AG08396 (cell line): ENCODE measurements at regions not wholly inside any gene's neighbourhood (a gene's known extent, or its start where the extent isn't known, plus 50 kb on each side); places are given as distances from the start of the nearest gene placed in this dataset.
"Not testable (repeated sequence)": the region's sequence is repeated elsewhere in the genome, so short reads cannot be mapped to it uniquely, and the experiment has no call there.

Experiments
- DNase-seq: peaks from one replicate; pipeline ENCODE4 v3.0.0; 2012; ENCODE audit warnings: low spot score, mixed read lengths

- peak; percentile 12 for DNase-seq
These were observed 534.1 kb downstream of the GRIN2A start for GRCh38 chr16:9647981-9648701.

GRCh38 chr16:9650284-9650683, 531.9 kb downstream of the GRIN2A start:
- no peak for DNase-seq

- DNase-seq: no peak
These were observed 527.2 kb downstream of the GRIN2A start for GRCh38 chr16:9655051-9655450.

GRCh38 chr16:9657641-9658040, 524.6 kb downstream of the GRIN2A start:
- no peak for DNase-seq

DNA sequence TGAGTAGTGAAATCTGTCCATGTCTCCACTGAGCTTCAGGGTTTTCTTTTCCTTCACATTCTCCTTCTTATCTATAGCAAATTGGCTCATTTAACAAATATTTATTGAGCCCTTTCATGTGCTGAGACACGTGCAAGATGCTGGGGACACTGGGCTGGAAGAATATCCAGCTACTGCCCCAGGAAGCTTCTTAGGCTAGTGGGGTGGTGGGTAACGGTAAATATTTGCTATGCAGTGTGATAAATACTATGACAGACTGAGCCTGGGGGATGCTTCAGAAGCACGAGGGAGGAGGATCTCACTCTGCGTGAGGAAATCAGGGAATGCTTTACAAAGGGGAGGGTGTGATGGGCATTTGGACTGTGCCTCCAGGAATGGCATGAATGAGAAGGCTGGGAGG, 524.1 kb downstream of the GRIN2A start:
- no peak for DNase-seq

- no peak for DNase-seq
These were observed 523.6 kb downstream of the GRIN2A start for GRCh38 chr16:9658586-9658985.

GRCh38 chr16:9660898-9661297, 521.3 kb downstream of the GRIN2A start:
- no peak for DNase-seq

DNA sequence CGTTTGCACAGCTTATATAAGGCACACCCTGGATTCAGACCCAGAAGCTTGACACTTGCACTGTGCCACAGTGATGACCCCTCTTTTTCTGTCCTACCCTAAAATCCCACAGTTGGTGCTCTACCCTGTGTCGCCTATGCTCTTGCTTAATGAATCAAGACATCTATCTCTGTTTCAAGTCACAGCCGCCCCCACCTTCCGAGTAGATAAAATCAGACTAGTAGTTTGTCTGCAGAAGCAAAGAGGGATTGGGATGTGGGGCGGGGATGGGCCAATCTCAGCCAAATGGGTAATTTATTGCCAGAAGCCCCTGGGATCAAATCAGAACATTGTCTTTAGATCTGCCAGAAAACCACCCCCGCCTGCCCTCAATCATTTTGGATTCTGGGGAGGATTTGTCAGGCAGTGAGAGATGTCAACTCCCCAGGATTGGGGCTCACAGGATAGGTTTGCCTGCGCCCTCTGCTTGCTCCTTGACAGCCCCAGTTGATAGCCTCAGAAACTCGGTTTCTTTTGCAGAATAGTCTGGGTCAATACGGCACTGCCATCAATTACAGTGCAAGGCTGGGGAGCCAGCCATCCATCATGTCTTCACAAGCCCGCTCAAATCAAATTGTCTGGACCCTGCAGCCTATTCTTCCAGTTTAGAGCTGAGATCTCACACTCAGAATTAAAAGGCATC, 520.8 kb downstream of the GRIN2A start:
- DNase-seq: no peak

DNA sequence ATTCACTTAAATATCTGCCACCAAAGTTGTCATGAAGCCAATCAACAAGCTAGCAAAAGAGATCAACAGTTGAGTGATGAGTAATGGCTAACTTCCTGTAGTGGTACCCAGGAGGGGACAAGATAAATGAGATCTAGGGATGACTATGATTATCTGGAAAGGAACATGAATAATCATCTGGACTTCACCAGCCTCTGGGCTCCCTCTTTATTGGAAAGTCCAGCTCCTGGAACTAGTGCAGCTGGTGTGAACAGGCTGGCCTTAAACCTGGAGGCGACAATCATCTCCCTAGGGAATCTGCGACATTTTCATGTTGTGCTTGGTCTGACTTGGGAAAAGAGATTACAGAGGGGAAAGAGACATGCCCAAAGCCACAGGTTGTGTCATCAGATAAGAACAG, 518.6 kb downstream of the GRIN2A start:
- DNase-seq: no peak

DNA sequence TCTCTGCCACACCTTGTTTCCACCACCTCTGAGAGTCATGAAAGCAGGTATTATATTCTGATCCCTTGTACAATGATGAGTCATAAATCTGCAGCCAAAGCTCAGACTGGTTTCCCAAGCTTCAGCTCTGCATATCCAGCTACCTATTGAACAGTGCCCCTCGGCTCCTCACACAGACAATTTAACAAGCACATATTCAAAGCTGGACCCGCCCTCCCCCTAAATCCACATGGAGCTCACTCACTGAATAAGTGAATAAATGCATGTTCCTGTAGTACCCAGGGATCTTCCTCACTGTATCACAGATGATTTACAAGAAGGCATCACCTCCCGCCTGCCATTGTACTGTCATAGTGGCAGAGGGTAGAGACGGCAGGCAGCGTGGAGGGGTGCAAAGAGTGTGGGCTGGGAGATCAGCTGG, 516.4 kb downstream of the GRIN2A start:
- no peak for DNase-seq

GRCh38 chr16:9666834-9667480, 515.3 kb downstream of the GRIN2A start:
- no peak for DNase-seq

GRCh38 chr16:9670033-9670432, 512.2 kb downstream of the GRIN2A start:
- DNase-seq: no peak

DNA sequence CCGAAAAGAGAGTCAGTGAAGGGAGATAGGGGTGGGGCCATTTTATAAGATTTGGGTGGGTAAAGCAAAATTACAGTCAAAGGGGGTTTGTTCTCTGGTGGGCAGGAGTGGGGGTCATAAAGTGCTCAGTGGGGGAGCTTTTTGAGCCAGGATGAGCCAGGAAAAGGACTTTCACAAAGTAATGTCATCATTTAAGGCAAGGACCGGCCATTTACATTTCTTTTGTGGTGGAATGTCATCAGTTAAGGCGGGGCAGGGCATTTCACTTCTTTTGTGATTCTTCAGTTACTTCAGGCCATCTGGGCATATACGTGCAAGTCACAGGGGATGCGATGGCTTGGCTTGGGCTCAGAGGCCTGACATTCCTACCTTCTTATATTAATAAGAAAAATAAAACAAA, 511.6 kb downstream of the GRIN2A start:
- not testable (repeated sequence) for DNase-seq

DNA sequence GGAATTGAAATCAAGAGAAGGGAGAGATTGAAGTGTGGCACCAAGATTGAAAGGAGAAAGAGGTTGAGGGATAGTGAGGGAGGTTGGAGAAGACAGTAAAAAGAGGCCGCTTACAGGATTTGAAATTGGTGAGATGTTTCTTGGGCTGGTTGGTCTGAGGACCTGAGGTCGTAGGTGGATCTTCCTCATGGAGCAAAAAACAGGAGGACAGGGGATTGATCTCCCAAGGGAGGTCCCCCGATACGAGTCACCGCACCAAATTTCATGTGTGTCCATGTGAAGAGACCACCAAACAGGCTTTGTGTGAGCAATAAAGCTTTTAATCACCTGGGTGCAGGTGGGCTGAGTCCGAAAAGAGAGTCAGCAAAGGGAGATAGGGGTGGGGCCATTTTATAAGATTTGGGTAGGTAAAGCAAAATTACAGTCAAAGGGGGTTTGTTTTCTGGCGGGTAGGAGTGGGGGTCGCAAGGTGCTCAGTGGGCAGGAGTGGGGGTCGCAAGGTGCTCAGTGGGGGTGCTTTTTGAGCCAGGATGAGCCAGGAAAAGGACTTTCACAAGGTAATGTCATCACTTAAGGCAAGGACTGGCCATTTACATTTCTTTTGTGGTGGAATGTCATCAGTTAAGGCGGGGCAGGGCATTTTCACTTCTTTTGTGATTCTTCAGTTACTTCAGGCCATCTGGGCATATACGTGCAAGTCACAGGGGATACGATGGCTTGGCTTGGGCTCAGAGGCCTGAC, 505.5 kb downstream of the GRIN2A start:
- not testable (repeated sequence) for DNase-seq

DNA sequence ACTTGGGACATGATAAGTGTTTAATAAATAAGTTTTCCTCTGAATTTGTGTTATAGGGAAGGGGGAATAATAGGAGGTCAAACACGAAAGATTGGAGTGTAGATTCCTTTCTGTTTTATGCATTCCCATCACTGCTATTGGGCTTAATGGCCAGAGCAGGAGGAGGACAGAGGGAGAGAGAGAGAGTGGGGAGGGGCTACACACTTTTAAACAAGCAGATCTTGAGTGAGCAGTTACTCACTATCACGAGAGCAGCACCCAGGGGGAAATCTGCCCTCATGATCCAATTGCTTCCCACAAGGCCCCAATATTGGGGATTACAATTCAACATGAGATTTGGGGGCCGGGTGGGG, 505.0 kb downstream of the GRIN2A start:
- DNase-seq: no peak

DNA sequence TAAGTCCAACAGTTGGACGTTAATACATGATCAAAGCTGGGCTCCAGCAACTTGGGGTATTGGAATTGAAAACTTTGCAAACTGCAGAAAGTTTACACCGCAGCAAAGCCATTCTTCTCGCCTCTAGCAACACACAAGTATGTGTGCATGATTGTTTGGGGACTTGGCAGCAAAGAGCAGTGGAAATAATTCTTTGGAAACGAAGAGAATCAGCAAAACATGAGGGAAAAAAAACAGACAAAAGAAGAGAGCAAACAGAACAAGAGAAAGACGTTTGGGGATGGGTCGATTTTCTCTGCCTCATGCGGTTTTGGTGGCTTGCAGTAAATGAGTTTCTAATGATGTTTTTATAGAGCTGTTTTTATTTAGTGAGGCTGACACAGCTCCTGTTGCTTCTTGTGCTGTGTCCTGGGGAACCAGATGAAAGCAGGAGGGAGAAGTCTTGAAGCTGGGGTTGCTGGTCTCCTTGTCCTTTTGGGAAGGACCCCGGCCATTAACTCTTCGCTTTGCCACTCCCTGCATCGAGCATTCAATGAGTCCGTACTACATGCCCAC, 502.9 kb downstream of the GRIN2A start:
- no peak for DNase-seq

DNA sequence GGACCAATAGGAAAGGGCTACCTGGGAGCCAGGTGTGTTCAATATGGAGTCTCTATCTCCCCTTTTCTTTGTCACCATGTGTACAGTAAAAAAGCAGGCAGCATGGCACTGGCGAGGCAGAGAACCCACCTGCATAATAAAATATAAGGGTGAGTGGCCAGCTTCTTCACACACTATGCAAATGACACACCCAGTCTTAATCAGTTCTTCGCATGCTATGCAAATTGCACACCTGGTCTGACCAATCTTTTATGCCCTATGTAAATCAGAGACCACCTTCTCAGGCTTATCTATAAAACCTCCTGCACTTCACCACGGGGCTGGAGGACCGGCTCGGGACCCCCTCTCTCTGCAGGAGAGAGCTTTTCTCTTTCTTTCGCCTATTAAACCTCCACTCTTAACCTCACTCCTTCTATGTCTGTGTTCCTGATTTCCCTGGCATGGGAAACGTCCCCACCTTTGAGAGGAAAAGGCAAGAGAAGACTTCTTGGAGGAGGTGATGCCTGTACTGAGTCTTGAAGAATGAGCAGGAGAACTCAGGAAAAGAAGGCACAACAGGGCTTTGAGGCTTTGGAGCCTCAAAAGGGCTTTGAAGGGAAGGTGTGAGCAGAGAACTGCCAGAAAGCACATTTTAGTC, 502.1 kb downstream of the GRIN2A start:
- no peak for DNase-seq

- DNase-seq: no peak
These were observed 501.3 kb downstream of the GRIN2A start for GRCh38 chr16:9680968-9681367.

GRCh38 chr16:9681508-9681907, 500.7 kb downstream of the GRIN2A start:
- no peak for DNase-seq

DNA sequence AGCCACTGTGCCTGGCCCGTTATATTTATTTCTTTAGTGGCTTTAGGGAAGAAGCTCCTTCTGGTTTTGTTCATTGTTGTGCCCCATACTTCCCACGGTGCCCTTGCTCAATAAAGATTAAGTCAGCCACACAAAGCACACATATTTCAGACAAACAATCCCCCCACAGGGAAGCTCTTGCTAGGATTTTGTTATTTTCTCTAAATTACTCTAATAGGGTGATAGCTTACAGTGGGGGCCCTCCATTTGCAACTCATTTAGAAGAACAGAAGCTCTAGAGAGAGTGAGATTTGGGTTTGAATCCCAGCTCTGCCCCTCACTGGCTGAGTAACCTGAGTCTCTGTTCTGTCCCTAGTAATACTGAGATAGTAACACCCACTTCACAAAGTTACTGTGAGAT, 499.9 kb downstream of the GRIN2A start:
- no peak for DNase-seq

GRCh38 chr16:9683677-9684076, 498.6 kb downstream of the GRIN2A start:
- DNase-seq: no peak
